Keratinocyte (primary cell): ENCODE measurements at regions not wholly inside any gene's neighbourhood (a gene's known extent, or its start where the extent isn't known, plus 50 kb on each side); places are given as distances from the start of the nearest gene placed in this dataset.

Source experiments
- DNase-seq: peaks from one replicate; pipeline ENCODE4 v3.0.0-alpha.2; 2011; ENCODE audit warnings: low read depth, missing footprints, low spot score
- FAIRE-seq: peaks from 2 replicates; lab custom pipeline; 2011; peaks lifted over from hg19 to GRCh38; lab: Jason Lieb, UNC
- H2AFZ ChIP-seq: 2 replicates; pipeline ENCODE4 v1.6.0; 2012; ENCODE audit warnings: low read length, control low read depth, inconsistent platforms; ENCODE audit not compliant: control insufficient read depth
- H3K27ac ChIP-seq: 2 replicates; pipeline ENCODE4 v1.5.1; 2011; ENCODE audit warnings: low read length; ENCODE audit not compliant: control insufficient read depth, insufficient read depth
- H3K27me3 ChIP-seq: 3 replicates; pipeline ENCODE4 v1.6.0; 2011; ENCODE audit warnings: low read length; ENCODE audit not compliant: control insufficient read depth, insufficient read depth; ENCODE audit errors: extremely low read depth
- H3K36me3 ChIP-seq, 2 experiments: 2 replicates in 1 of 2; 3 replicates in 1 of 2; pipeline ENCODE4 v1.5.1; 2011; ENCODE audit warnings: low read length in 2 of 2, mild to moderate bottlenecking in 1 of 2; ENCODE audit not compliant: control insufficient read depth in 2 of 2, insufficient read depth in 2 of 2; ENCODE audit errors: extremely low read depth in 1 of 2
- H3K4me1 ChIP-seq: 3 replicates; pipeline ENCODE4 v1.5.1; 2011; ENCODE audit warnings: low read length; ENCODE audit not compliant: control insufficient read depth, insufficient read depth; ENCODE audit errors: extremely low read depth
- H3K4me2 ChIP-seq: 3 replicates; pipeline ENCODE4 v1.6.0; 2011; ENCODE audit warnings: low read depth, low read length; ENCODE audit not compliant: control insufficient read depth, insufficient read depth; ENCODE audit errors: extremely low read depth
- H3K4me3 ChIP-seq, 3 experiments: fragments of 200-600 bp in 1 of 3; sonication (generic) in 1 of 3; 2 replicates in 2 of 3; 3 replicates in 1 of 3; pipeline ENCODE4 v1.5.1; 2011 to 2016; ENCODE audit warnings: low read length in 3 of 3, mild to moderate bottlenecking in 3 of 3, control low read depth in 2 of 3, inconsistent platforms in 1 of 3, low read depth in 1 of 3, mixed read lengths in 1 of 3, mixed run types in 1 of 3, moderate library complexity in 1 of 3; ENCODE audit not compliant: control insufficient read depth in 2 of 3, insufficient read depth in 2 of 3; ENCODE audit errors: extremely low read depth in 1 of 3
- H3K79me2 ChIP-seq: 2 replicates; pipeline ENCODE4 v1.6.0; 2012; ENCODE audit warnings: low read length; ENCODE audit not compliant: control insufficient read depth, insufficient read depth
- H3K9ac ChIP-seq: 3 replicates; pipeline ENCODE4 v1.6.0; 2011; ENCODE audit warnings: low read length; ENCODE audit not compliant: control insufficient read depth, insufficient read depth; ENCODE audit errors: extremely low read depth
- H3K9me1 ChIP-seq: 3 replicates; pipeline ENCODE4 v1.6.0; 2011; ENCODE audit warnings: low read length; ENCODE audit not compliant: control insufficient read depth, insufficient read depth; ENCODE audit errors: extremely low read depth
- H3K9me3 ChIP-seq: 2 replicates; pipeline ENCODE4 v1.5.1; 2012; ENCODE audit warnings: low read depth, low read length; ENCODE audit not compliant: control insufficient read depth
- H4K20me1 ChIP-seq: 3 replicates; pipeline ENCODE4 v1.6.0; 2011; ENCODE audit warnings: low read length; ENCODE audit not compliant: control insufficient read depth, insufficient read depth; ENCODE audit errors: extremely low read depth
- CTCF ChIP-seq, 3 experiments: IDR thresholded peaks in 1 of 3; conservative IDR thresholded peaks in 1 of 3; optimal IDR thresholded peaks in 1 of 3; 2 replicates in 2 of 3; 3 replicates in 1 of 3; pipeline versions ENCODE3 to v1.5.1; 2011; ENCODE audit warnings: low read length in 3 of 3, mild to moderate bottlenecking in 3 of 3, moderate library complexity in 2 of 3, control low read depth in 1 of 3, inconsistent platforms in 1 of 3; ENCODE audit not compliant: insufficient read depth in 2 of 3; ENCODE audit errors: extremely low read depth in 1 of 3
- EZH2 ChIP-seq: IDR thresholded peaks from one replicate; pipeline ENCODE4 v1.6.1; 2012; ENCODE audit warnings: inconsistent platforms, mild to moderate bottlenecking, low read length, moderate library complexity
- dilution Hi-C: fragments of 300-500 bp; cut with MboI; formaldehyde crosslinking; loops from one replicate; pipeline ENCODE4 v1.7.0; 2020; ENCODE audit warnings: low sequenced_read_pairs; ENCODE audit not compliant: extremely low pct_ligation_motif_present

GRCh38 chr4:38236503-38236902 lies 276.3 kb downstream of the PTTG2 start:
- Histone ChIP-seq H3K79me2 (no peaks in the 10 kb centered on the region), H3K27ac (no peak overlapping the region), H3K9me3 (no peaks in the 10 kb centered on the region), H3K4me2 (no peak overlapping the region), H3K36me3 (no peaks in the 10 kb centered on the region), H4K20me1 (no peaks in the 10 kb centered on the region), H3K27me3 (no peaks in the 10 kb centered on the region), H2AFZ (no peak overlapping the region), H3K4me1 (peaks cover 10% of the 10 kb centered on the region), H3K9me1 (no peaks in the 10 kb centered on the region), H3K4me3 (no peak overlapping the region), H3K9ac (no peak overlapping the region)
- no peak for DNase-seq
- no peak for FAIRE-seq
- TF ChIP-seq CTCF (optimal IDR thresholded peaks at IDR 0.05 in 1 of 3, IDR thresholded peaks at IDR 0.05 in 1 of 3, conservative IDR thresholded peaks at IDR 0.05 in 1 of 3; ENCODE audit: extremely low read depth in 1 of 3, insufficient read depth in 2 of 3, low read length in 3 of 3), result no peak
- TF ChIP-seq EZH2, result no peak
- dilution Hi-C loops, result no loop called here

GRCh38 chr4:38237139-38237538 lies 276.9 kb downstream of the PTTG2 start:
- H3K79me2 ChIP-seq, result no peaks in the 10 kb centered on the region
- no peaks in the 10 kb centered on the region for H3K9me3 ChIP-seq
- peaks cover 16% of the 10 kb centered on the region for H3K4me1 ChIP-seq
- DNase-seq, result peak; percentile 38
- H4K20me1 ChIP-seq, result no peaks in the 10 kb centered on the region
- peak overlapping the region; percentile 13 for H3K27ac ChIP-seq
- H3K9me1 ChIP-seq, result no peaks in the 10 kb centered on the region
- dilution Hi-C loops, result no loop called here
- peak overlapping the region; percentile 18 for H2AFZ ChIP-seq
- H3K27me3 ChIP-seq, result no peaks in the 10 kb centered on the region
- H3K4me3 ChIP-seq, result no peak overlapping the region
- TF ChIP-seq CTCF (optimal IDR thresholded peaks at IDR 0.05 in 1 of 3, IDR thresholded peaks at IDR 0.05 in 1 of 3, conservative IDR thresholded peaks at IDR 0.05 in 1 of 3; ENCODE audit: extremely low read depth in 1 of 3, insufficient read depth in 2 of 3, low read length in 3 of 3) (peak in 1 of 3 experiments; percentile 25), EZH2 (no peak)
- H3K9ac ChIP-seq, result no peak overlapping the region
- no peaks in the 10 kb centered on the region for H3K36me3 ChIP-seq
- peak; percentile 94 for FAIRE-seq
- H3K4me2 ChIP-seq, result peak overlapping the region; percentile 51
